Ureter (tissue), 1 donor: ENCODE measurements at regions not wholly inside any gene's neighbourhood (a gene's known extent, or its start where the extent isn't known, plus 50 kb on each side); places are given as distances from the start of the nearest gene placed in this dataset.
"Not testable (repeated sequence)": the region's sequence is repeated elsewhere in the genome, so short reads cannot be mapped to it uniquely, and the experiment has no call there.

ENCODE experiments used
- DNase-seq: peaks from one replicate; pipeline ENCODE4 v3.0.0-alpha.2; 2020; ENCODE audit warnings: low spot score
- donor health status: DM: yes; HTN: yes; CAD: no.

DNA sequence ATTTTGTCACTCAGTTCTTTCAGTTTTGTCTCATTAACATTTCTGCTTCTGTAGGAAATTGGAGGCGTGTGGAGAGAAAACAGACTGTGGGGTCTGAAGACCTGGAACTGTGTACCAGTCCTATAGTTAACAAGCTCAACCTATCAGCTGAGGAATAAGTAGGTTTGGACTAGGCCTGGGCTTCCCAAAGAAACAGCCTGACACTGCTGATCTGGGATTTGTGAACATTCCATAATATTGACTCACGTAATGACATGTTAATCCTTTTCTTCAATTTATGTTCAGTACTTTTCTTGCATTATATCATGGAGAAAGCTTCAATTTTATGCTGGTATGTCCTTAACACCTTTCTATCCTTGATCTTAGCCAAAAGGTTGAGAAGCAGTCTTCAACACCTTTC lies 181.6 kb upstream of the RORA start:
- no peak for DNase-seq

DNA sequence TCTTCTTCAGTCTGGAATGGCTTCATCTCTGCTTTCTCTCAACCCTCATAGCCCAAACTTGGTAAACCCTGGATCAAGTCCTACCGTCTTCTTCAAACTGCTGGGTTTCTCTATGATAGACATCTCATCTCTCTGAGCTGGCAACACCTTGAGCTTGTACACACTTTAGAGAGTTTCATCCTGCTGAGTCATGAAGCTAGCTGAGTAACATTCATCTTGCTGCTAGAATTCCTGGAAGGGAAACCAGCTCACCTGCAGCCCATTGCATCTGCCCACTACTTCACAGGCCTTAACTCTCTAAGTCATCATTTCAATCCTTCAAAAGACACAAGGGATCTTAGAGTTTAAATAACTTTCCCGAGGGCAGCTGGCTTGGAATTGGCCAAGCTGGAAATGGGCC lies 175.5 kb upstream of the RORA start:
- no peak for DNase-seq

DNA sequence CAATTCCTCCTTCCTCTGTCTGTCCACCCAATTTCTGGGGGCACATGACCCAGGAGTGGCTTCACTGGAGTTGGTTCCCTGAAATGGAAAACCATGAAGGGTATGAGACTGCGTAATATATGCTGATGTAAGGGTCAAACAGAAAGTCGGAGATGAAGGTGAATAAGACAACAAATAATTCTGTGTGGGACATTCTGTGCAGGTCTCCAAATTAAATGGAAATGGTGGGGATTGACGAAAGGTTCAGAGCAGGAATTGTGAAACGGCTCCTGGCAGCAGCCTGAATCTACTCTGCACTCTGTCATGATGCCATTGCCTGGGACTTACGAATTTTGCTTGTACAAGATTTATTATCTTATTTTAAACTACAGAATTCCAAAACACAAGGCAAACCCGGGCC lies 174.8 kb upstream of the RORA start:
- DNase-seq = no peak

DNA sequence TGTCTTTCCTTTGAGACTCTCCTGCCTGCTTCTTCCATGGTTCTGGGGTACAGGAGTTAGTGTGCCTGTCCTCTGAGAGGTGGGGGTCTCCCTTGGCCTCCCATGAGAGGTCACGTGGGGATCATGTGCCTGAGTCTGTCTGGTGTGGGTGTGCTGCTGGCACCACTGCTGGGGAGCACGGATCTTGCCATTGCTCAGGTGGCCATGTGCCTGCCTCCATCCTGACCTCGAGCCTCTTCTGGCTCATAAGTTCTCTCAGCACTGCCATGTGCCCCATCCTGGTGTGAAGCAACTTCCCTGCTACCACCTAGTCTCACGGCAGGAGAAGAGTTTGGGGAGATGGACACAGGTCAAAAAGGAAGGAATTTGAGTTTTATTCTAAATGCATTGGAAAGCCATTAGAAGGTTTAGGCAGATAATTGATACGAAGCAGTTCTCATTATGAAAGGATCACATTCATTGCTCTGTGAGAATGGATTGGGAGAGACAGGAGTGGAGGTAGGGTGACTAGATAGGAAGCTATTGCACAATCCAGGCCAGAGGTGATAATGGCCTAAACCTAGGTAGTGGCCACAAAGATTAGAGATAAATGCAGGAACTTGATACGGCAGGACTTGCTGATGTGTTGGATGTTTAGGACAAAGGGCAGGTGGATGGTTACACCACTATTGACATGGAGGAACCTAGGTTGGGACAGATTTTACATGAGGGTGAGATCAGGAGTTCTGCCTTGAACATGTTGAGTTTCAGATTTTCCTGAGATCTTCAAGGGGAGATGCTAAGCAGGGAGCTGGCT lies 173.0 kb upstream of the RORA start:
- DNase-seq = no peak

GRCh38 chr15:61398310-61398709 lies 169.2 kb upstream of the RORA start:
- DNase-seq = no peak

- no peak for DNase-seq
Observed at GRCh38 chr15:61396235-61396919, 167.3 kb upstream of the RORA start.

DNA sequence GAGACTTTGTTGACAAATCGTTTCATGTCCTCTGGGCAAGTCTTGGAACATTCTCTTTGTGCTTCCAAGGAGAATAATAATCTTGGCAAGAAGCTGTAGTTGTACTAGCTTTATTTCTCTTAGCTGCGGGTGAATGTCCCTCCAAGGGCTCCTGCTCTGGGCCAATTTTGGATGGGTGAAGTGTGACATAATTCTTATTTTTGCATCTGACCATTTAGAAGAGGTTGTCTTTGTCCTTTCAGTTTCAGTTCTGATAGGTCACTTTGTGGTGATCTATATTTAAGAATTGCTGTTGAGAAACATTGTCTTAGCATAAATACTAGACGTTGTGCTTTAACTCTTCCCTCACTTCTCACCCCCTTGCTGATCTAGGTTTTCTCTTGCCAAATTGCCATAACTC lies 164.8 kb upstream of the RORA start:
- DNase-seq = no peak

DNA sequence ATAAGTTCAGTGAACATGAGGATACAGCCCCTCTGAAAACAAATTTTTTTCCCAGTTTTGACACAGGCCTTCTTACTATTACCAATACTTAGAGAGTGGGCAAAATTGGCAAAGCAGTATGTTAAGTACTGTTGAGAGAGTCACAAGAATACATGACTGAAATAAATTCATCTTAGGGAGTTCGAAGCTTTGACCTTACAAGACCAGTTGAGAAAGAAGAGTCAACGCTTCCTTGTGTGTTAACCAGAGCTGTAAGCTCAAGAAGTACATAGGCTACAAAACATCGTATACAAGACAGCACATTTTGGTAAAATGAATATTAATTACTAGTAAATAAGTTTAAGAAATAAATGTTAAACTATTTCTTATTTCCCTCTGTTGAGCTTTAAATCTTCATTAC lies 164.4 kb upstream of the RORA start:
- no peak for DNase-seq

DNA sequence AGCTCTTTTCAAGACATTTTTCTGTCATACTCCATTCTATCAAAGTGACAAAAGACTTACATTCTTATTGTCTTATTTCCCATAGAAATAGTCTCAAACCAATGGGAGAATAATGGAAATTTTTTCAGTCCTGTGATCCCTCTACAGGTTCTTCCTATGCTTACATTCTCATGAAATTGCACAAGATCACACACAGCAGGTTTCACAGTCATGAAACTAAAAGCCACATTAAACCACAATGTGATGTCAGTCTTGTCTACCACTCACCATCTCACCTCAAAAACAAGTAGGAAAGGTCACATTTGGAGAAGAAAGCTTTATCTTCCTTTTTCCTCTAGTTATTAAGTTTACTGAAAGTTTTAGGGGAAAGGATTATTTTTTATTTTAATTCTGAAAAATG lies 161.0 kb upstream of the RORA start:
- no peak for DNase-seq

- DNase-seq = no peak
Observed at GRCh38 chr15:61389334-61390028, 160.4 kb upstream of the RORA start.

DNA sequence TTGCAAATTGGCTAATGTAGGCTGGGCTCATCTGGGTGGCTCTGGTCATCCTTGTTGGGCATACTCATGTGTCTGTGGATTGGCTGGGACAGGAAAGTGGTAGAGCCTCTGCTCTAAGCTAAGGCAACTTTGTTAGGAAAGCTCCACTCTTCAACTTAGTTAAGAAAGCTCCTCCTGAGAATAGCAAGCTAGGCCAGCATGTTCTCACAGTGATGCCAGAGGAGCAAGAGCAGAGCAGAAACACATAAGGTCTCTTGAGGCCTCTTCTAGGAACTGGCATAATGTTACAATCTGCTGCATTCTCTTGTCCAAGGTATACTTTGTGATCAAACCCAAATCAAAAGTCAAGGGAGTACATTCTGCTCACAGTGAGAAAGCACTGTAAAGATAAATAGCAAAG lies 158.6 kb upstream of the RORA start:
- no peak for DNase-seq

DNA sequence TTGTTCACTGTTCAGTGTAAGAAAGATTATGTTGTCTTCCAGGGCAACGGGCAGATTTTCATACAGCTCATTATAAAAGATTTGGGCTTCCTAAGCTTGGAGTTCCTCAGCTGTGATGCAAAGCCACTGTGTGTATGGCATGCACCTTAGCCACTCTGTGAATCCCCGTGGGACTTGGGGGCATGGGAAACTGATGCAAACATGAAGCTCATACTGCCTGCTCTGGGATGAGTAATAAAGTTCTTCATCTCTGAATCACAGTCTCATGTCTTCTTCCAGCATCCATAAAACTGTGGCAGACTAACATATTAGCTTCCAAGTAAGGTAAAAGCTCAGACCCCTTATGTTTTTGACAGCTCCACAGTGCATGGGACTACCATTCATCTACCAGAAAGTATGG lies 154.3 kb upstream of the RORA start:
- no peak for DNase-seq

DNA sequence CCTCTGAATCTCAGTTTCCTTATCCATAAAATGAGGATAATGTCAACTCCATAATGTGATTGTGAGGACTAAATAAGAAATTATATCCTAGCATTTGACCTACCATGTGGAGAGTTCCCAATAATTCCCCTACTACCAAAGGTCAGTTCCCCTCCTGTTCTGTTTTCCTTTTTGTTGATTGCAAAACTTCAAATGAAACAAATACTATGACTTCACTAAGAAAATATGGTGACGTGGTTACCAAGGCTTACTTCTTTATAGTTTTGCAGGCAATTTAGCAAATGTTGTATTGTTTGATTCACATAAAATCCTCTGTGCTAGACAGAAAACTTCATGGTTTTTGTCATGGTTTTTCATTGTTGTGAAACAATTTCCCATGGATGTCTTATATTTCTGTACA lies 153.8 kb upstream of the RORA start:
- DNase-seq = no peak

DNA sequence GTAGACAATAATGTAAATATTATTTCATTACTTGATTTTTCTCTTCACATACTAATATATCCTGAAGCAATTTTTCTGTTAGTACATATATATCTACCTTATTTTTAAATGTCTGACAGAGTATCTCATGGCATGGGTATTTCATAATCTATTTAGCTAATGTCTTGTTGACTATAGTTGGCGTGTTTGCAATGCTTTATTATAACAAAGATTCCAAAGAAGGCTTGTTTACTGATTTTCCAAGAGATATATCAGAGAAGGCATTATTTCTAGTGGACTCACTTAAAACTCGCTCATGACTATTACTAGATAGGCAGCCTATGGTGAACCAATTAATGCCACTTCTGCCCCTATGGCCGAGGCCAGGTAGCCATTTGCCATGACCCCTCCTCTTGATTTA lies 152.4 kb upstream of the RORA start:
- DNase-seq = no peak

- no peak for DNase-seq
Observed at GRCh38 chr15:61380270-61380669, 151.2 kb upstream of the RORA start.

DNA sequence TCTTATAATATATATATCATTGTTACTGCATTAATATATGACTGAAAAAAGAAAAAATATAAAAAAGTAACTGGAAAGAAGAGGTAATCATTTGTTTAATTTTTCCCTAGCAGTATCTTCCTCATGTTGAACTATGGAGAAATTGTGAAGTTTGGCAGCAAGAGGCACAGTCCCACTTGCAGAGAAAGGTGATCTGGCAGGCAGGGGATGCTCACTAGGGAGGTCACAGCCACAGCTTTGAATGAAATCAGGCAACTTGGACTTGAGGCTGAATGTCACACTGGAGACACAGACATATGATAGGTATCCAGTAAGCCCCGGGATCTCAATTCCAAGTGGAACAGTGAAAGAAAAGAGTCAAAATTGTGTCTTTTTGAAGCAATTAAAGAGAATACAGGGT lies 149.9 kb upstream of the RORA start:
- no peak for DNase-seq

- DNase-seq = no peak
Observed at GRCh38 chr15:61376961-61377360, 147.9 kb upstream of the RORA start.

GRCh38 chr15:61376516-61376915 lies 147.4 kb upstream of the RORA start:
- DNase-seq = no peak

- no peak for DNase-seq
Observed at GRCh38 chr15:61374848-61375247, 145.7 kb upstream of the RORA start.

DNA sequence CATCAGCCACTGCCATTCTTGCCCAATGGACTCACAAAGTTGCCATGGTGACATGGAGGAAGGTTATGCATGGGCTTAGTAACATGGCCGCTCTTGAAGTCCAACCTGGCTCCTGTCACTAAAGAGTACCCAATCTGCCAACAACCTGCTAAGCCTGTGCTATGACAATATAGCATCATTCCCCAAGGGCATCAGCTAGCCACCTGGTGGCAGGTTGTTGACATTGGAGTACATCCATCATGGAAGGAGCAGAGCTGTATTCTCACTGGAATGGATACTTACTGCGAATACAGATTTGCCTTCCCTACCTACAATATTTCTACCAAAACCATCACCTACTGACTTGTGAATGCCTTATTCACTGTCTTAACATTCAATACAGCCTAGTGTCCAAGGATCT lies 138.9 kb upstream of the RORA start:
- DNase-seq = no peak

- DNase-seq = no peak
Observed at GRCh38 chr15:61364871-61365270, 135.8 kb upstream of the RORA start.

DNA sequence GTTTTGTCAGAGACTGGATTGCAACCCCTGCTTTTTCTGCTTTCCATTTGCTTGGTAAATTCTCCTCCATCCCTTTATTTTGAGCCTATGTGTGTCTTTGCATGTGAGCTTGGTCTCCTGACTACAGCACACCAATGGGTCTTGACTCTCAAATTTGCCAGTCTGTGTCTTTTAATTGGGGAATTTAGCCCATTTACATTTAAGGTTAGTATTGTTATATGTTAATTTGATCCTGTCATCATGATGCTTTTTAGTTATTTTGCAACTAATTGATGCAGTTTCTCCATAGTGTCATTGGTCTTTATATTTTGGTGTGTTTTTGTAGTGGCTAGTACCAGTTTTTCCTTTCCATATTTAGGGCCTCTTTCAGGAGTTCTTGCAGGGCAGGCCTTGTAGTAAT lies 133.8 kb upstream of the RORA start:
- not testable (repeated sequence) for DNase-seq

- no peak for DNase-seq
Observed at GRCh38 chr15:61344293-61344692, 115.2 kb upstream of the RORA start.
